ENCODE measurements at regions not wholly inside any gene's neighbourhood (a gene's known extent, or its start where the extent isn't known, plus 50 kb on each side); places are given as distances from the start of the nearest gene placed in this dataset.

DNA sequence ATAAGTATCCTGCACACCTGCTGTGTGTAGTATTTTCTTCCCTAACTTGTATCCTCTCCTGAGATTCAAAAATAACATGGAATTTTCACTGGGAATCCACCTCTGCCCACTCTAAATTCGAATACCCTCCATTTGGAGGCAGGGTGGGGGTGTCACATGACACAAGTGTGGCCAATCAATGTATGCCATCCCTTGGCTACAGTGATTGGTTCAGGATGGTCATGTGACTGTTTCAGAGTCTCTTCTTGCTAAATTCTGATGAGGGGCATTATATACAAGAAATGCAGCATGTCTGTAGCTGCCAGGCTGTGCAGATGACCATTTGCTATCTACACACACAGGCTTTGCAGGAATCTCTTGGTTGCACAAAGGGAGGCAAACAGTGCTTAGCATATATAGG lies 86.8 kb upstream of the TMEM132C start:
- Histone ChIP-seq H3K9ac (replicated peaks; ENCODE audit: extremely low read depth, insufficient read depth, low read length) (no peak overlapping the region), H3K79me2 (ENCODE audit: control insufficient read depth, insufficient read depth, low read length) (no peaks in the 10 kb centered on the region), H3K27me3 (ENCODE audit: control insufficient read depth in 2 of 2, insufficient read depth in 2 of 2, low read length in 2 of 2) (no peaks in the 10 kb centered on the region), H3K36me3 (ENCODE audit: control insufficient read depth in 2 of 2, extremely low read depth in 1 of 2, insufficient read depth in 2 of 2, low read length in 2 of 2) (no peaks in the 10 kb centered on the region), H3K9me1 (replicated peaks; ENCODE audit: control insufficient read depth, extremely low read depth, insufficient read depth, low read length) (no peaks in the 10 kb centered on the region), H3K27ac (ENCODE audit: insufficient read depth, low read depth, low read length) (no peak overlapping the region), H3K4me2 (ENCODE audit: insufficient read depth, low read length) (no peak overlapping the region), H4K20me1 (replicated peaks; ENCODE audit: control insufficient read depth, extremely low read depth, insufficient read depth, low read length) (no peaks in the 10 kb centered on the region), H3K9me3 (replicated peaks; ENCODE audit: control insufficient read depth, insufficient read depth, low read length) (peaks cover 13% of the 10 kb centered on the region), H3K4me1 (ENCODE audit: control insufficient read depth, extremely low read depth, insufficient read depth, low read length) (no peaks in the 10 kb centered on the region), H3K4me3 (replicated peaks in 1 of 3; ENCODE audit: insufficient read depth in 1 of 3, low read depth in 1 of 3, low read length in 3 of 3) (no peak overlapping the region), H2AFZ (ENCODE audit: low read depth, low read length) (no peak overlapping the region)
- FAIRE-seq: no peak
- CTCF ChIA-PET: no interaction called here
- dilution Hi-C loops (cut with MboI; ENCODE audit: extremely low pct_ligation_motif_present, low sequenced_read_pairs) (no loop called here), intact Hi-C loops (cut with micrococcal nuclease) (no loop called here)
- no TSS peak for BruUV-seq (replicated peaks)
- TF ChIP-seq FOS (IDR thresholded peaks at IDR 0.05; ENCODE audit: borderline replicate concordance, insufficient read depth, low read length) (no peak), POLR2AphosphoS5 (IDR thresholded peaks at IDR 0.05; ENCODE audit: insufficient read depth, low read depth, low read length) (no peak), MYC (IDR thresholded peaks at IDR 0.05; ENCODE audit: low read depth, low read length) (no peak), POLR2A (IDR thresholded peaks at IDR 0.05; ENCODE audit: low read depth, low read length) (no peak), GATA2 (IDR thresholded peaks at IDR 0.05; ENCODE audit: insufficient read depth, insufficient read length, low read depth, low read length) (no peak), EZH2 (IDR thresholded peaks at IDR 0.05; ENCODE audit: borderline replicate concordance, low read depth, low read length, severe bottlenecking) (no peak), JUN (IDR thresholded peaks at IDR 0.05; ENCODE audit: borderline replicate concordance, insufficient read depth, insufficient read length, low read depth) (no peak)
- TF ChIP-seq, protein P1, sequence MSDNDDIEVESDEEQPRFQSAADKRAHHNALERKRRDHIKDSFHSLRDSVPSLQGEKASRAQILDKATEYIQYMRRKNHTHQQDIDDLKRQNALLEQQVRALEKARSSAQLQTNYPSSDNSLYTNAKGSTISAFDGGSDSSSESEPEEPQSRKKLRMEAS (IDR thresholded peaks at IDR 0.05; ENCODE audit: insufficient read depth, insufficient read length): no peak
- TF ChIP-seq, protein P2, sequence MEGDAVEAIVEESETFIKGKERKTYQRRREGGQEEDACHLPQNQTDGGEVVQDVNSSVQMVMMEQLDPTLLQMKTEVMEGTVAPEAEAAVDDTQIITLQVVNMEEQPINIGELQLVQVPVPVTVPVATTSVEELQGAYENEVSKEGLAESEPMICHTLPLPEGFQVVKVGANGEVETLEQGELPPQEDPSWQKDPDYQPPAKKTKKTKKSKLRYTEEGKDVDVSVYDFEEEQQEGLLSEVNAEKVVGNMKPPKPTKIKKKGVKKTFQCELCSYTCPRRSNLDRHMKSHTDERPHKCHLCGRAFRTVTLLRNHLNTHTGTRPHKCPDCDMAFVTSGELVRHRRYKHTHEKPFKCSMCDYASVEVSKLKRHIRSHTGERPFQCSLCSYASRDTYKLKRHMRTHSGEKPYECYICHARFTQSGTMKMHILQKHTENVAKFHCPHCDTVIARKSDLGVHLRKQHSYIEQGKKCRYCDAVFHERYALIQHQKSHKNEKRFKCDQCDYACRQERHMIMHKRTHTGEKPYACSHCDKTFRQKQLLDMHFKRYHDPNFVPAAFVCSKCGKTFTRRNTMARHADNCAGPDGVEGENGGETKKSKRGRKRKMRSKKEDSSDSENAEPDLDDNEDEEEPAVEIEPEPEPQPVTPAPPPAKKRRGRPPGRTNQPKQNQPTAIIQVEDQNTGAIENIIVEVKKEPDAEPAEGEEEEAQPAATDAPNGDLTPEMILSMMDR (IDR thresholded peaks at IDR 0.05; ENCODE audit: extremely low read depth in 1 of 2, insufficient read depth in 1 of 2, low read depth in 1 of 2, low read length in 2 of 2): no peak
- POLR2A ChIA-PET: no interaction called here
- DNase-seq (ENCODE audit: low read depth, low spot score): no peak

Data from endothelial cell of umbilical vein (primary cell).